B cell (primary cell): ENCODE measurements at regions not wholly inside any gene's neighbourhood (a gene's known extent, or its start where the extent isn't known, plus 50 kb on each side); places are given as distances from the start of the nearest gene placed in this dataset.

ENCODE experiments used
- EZH2 ChIP-seq: IDR thresholded peaks from 2 replicates; pipeline ENCODE4 v1.6.1; 2012; ENCODE audit warnings: borderline replicate concordance, low read depth, mild to moderate bottlenecking, moderate library complexity, low read length; ENCODE audit not compliant: insufficient read depth, poor library complexity, severe bottlenecking
- TF ChIP-seq, protein P1 (sequence below): fragments of 200-600 bp; IDR thresholded peaks from one replicate; pipeline ENCODE4 v1.8.0; 2022; ENCODE audit warnings: antibody characterized with exemption, mild to moderate bottlenecking

DNA sequence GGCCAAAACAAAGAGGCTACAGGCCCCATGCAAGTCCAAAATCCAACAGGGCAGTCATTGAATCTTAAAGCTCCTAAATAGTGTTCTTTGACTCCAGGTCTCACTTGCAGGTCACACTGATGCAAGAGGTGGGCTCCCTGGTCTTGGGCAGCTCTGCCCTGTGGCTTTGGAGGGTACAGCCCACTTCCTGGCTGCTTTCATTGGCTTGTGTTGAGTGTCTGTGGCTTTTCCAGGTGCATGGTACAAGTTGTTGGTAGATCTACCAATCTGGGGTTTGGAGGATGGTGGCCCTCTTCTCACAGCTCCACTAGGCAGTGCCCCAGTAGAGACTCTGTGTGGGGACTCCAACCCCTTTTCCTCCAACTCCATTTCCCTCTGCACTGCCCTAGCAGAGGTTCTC lies 115.8 kb upstream of the ALKAL2 start:
- TF ChIP-seq, protein P1, sequence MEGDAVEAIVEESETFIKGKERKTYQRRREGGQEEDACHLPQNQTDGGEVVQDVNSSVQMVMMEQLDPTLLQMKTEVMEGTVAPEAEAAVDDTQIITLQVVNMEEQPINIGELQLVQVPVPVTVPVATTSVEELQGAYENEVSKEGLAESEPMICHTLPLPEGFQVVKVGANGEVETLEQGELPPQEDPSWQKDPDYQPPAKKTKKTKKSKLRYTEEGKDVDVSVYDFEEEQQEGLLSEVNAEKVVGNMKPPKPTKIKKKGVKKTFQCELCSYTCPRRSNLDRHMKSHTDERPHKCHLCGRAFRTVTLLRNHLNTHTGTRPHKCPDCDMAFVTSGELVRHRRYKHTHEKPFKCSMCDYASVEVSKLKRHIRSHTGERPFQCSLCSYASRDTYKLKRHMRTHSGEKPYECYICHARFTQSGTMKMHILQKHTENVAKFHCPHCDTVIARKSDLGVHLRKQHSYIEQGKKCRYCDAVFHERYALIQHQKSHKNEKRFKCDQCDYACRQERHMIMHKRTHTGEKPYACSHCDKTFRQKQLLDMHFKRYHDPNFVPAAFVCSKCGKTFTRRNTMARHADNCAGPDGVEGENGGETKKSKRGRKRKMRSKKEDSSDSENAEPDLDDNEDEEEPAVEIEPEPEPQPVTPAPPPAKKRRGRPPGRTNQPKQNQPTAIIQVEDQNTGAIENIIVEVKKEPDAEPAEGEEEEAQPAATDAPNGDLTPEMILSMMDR = no peak
- TF ChIP-seq EZH2 = no peak
